ENCODE measurements at regions not wholly inside any gene's neighbourhood (a gene's known extent, or its start where the extent isn't known, plus 50 kb on each side); places are given as distances from the start of the nearest gene placed in this dataset.

DNA sequence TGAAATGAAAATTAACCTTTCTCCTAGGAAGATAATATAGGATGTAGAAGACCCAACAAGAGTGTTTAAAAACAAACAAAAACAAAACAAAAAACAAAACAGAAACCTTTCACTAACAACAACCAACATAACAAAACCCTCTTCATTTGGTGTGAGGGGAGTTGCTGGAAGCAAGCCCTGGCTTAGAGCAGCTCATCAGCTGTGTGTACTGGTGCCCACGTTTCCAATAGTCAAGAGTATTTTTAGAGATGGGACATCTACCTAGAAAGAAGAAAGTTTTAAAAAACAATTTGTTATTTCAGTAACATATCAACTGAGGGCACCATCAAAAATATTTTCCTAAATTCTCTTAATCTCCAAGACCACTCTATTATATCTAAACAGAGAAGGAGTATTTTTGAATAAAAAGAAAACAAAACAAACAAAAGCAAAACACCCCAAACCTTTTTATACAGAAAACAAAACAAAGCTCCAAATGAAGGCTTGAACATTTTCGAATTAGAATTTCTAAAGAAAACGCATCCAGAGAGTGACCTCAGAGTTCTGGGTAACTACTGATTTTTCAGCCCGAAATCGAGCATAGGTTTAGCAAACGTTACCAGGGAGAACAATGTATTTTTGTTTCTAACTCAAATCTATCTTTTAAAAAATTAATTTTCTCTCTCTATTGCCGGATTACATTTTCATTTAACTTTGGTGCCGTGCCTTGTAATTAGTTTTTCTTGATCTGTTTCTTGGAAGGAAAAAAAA is 134.6 kb downstream of the INSIG2 start:
- H3K9me3 ChIP-seq (ENCODE audit: low read length) = no peaks in the 10 kb centered on the region
- H3K79me2 ChIP-seq (ENCODE audit: insufficient read depth, low read length) = no peaks in the 10 kb centered on the region
- no peaks in the 10 kb centered on the region for H4K20me1 ChIP-seq (ENCODE audit: insufficient read depth, low read length)
- no peaks in the 10 kb centered on the region for H3K27me3 ChIP-seq (ENCODE audit: insufficient read depth, low read length)
- H3F3A ChIP-seq (ENCODE audit: insufficient read depth, low read length) = no peaks in the 10 kb centered on the region
- no peak overlapping the region for H3K4me3 ChIP-seq (ENCODE audit: low read depth, low read length, poor library complexity, severe bottlenecking)
- H2AFZ ChIP-seq (ENCODE audit: low read length) = no peak overlapping the region
- peaks cover 18% of the 10 kb centered on the region for H3K4me1 ChIP-seq (ENCODE audit: insufficient read depth, low read length, severe bottlenecking)
- no peak overlapping the region for H3K4me2 ChIP-seq (ENCODE audit: low read length)
- no peak overlapping the region for H3K27ac ChIP-seq (ENCODE audit: low read depth, low read length, poor library complexity, severe bottlenecking)
- no peak for TF ChIP-seq EZH2 (IDR thresholded peaks at IDR 0.05; ENCODE audit: borderline replicate concordance, low read length)
- no peaks in the 10 kb centered on the region for H3K36me3 ChIP-seq (ENCODE audit: insufficient read depth, low read length)
- H3K9me2 ChIP-seq (ENCODE audit: low read depth, low read length) = no peaks in the 10 kb centered on the region
- no peak overlapping the region for H3K9ac ChIP-seq (ENCODE audit: low read length)

DNA sequence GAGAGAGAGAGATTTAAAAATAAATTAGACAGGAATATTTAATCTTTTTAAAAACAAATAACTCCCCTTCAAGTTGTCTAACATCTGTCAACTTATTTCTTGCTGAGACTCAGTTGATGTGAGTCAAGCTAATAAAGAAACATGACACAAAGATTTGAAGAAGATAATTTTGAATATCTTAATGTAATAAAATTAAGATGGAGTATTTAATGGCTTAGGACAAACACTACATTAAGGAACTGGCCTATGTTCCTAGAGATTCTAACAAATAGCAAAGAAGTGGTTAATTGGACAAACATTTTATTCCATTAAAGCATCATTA is 134.0 kb downstream of the INSIG2 start:
- Histone ChIP-seq H3K9ac (ENCODE audit: low read length) (no peak overlapping the region), H2AFZ (ENCODE audit: low read length) (no peak overlapping the region), H3F3A (ENCODE audit: insufficient read depth, low read length) (no peaks in the 10 kb centered on the region), H3K27ac (ENCODE audit: low read depth, low read length, poor library complexity, severe bottlenecking) (no peak overlapping the region), H3K79me2 (ENCODE audit: insufficient read depth, low read length) (no peaks in the 10 kb centered on the region), H3K36me3 (ENCODE audit: insufficient read depth, low read length) (no peaks in the 10 kb centered on the region), H3K9me2 (ENCODE audit: low read depth, low read length) (no peaks in the 10 kb centered on the region), H3K9me3 (ENCODE audit: low read length) (no peaks in the 10 kb centered on the region), H3K4me3 (ENCODE audit: low read depth, low read length, poor library complexity, severe bottlenecking) (no peak overlapping the region), H4K20me1 (ENCODE audit: insufficient read depth, low read length) (no peaks in the 10 kb centered on the region), H3K4me1 (ENCODE audit: insufficient read depth, low read length, severe bottlenecking) (peaks cover 18% of the 10 kb centered on the region), H3K27me3 (ENCODE audit: insufficient read depth, low read length) (no peaks in the 10 kb centered on the region), H3K4me2 (ENCODE audit: low read length) (no peak overlapping the region)
- TF ChIP-seq, protein P1, sequence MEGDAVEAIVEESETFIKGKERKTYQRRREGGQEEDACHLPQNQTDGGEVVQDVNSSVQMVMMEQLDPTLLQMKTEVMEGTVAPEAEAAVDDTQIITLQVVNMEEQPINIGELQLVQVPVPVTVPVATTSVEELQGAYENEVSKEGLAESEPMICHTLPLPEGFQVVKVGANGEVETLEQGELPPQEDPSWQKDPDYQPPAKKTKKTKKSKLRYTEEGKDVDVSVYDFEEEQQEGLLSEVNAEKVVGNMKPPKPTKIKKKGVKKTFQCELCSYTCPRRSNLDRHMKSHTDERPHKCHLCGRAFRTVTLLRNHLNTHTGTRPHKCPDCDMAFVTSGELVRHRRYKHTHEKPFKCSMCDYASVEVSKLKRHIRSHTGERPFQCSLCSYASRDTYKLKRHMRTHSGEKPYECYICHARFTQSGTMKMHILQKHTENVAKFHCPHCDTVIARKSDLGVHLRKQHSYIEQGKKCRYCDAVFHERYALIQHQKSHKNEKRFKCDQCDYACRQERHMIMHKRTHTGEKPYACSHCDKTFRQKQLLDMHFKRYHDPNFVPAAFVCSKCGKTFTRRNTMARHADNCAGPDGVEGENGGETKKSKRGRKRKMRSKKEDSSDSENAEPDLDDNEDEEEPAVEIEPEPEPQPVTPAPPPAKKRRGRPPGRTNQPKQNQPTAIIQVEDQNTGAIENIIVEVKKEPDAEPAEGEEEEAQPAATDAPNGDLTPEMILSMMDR (IDR thresholded peaks at IDR 0.05; ENCODE audit: low read length) = no peak
- no peak for TF ChIP-seq EZH2 (IDR thresholded peaks at IDR 0.05; ENCODE audit: borderline replicate concordance, low read length)

DNA sequence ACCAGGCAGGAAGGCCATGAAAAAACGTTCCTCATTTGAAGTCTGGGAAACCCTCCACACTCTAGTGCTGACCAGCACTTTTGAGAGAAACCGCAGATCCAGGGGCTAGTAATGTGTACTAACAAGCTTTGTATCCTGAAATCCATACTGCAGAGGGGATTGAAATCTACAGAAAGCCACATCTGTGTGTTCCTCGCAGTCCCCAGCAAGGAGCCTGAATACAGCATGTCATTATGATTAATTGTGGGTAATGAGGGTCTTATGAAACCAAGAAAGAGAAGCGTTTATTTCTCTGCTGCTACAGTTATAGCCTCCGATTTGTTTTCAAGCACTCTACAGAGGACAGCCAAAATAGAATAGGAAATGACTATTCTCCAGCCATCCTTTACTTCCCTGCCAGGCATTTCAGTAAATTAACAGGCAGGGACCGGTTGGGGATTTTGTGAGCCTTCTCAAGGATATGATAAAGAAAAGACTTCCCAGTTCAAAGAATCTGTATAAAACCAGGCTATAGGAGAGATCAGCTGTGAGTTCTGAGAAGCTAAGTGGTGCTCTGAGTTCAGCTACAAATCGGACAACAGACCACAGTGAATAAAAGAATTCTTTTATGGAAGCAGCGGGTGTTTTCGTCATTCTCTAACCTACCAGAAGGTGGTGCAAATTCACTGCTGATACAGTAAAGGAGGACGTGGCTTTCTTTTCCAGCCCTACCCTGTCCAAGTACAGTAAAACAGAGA is 133.4 kb downstream of the INSIG2 start:
- Histone ChIP-seq H3K9me3 (ENCODE audit: low read length) (no peaks in the 10 kb centered on the region), H3K4me1 (ENCODE audit: insufficient read depth, low read length, severe bottlenecking) (peaks cover 18% of the 10 kb centered on the region), H2AFZ (ENCODE audit: low read length) (no peak overlapping the region), H3K4me3 (ENCODE audit: low read depth, low read length, poor library complexity, severe bottlenecking) (no peak overlapping the region), H4K20me1 (ENCODE audit: insufficient read depth, low read length) (no peaks in the 10 kb centered on the region), H3F3A (ENCODE audit: insufficient read depth, low read length) (no peaks in the 10 kb centered on the region), H3K9ac (ENCODE audit: low read length) (no peak overlapping the region), H3K27ac (ENCODE audit: low read depth, low read length, poor library complexity, severe bottlenecking) (no peak overlapping the region), H3K79me2 (ENCODE audit: insufficient read depth, low read length) (no peaks in the 10 kb centered on the region), H3K4me2 (ENCODE audit: low read length) (no peak overlapping the region), H3K27me3 (ENCODE audit: insufficient read depth, low read length) (no peaks in the 10 kb centered on the region), H3K36me3 (ENCODE audit: insufficient read depth, low read length) (no peaks in the 10 kb centered on the region), H3K9me2 (ENCODE audit: low read depth, low read length) (no peaks in the 10 kb centered on the region)
- TF ChIP-seq EZH2 (IDR thresholded peaks at IDR 0.05; ENCODE audit: borderline replicate concordance, low read length) = no peak
- TF ChIP-seq, protein P1 (IDR thresholded peaks at IDR 0.05; ENCODE audit: low read length) = peak; percentile 72
